Duodenal mucosa (tissue), 2 donors: ENCODE measurements at regions not wholly inside any gene's neighbourhood (a gene's known extent, or its start where the extent isn't known, plus 50 kb on each side); places are given as distances from the start of the nearest gene placed in this dataset.
"Not testable (repeated sequence)": the region's sequence is repeated elsewhere in the genome, so short reads cannot be mapped to it uniquely, and the experiment has no call there.

Source experiments
- H3K27ac ChIP-seq: one replicate; pipeline ENCODE4 v1.7.0; 2013; ENCODE audit warnings: low read depth, low read length
- H3K27me3 ChIP-seq, 2 donors: one replicate each; pipeline ENCODE4 v1.7.0; 2013; ENCODE audit warnings: low read length in 2 of 2, control low read depth in 1 of 2; ENCODE audit not compliant: insufficient read depth in 2 of 2, control insufficient read depth in 1 of 2
- H3K36me3 ChIP-seq, 2 donors: one replicate each; pipeline ENCODE4 v1.7.0; 2013; ENCODE audit warnings: low read length in 2 of 2, control low read depth in 1 of 2; ENCODE audit not compliant: insufficient read depth in 2 of 2, control insufficient read depth in 1 of 2
- H3K4me1 ChIP-seq, 2 donors: one replicate each; pipeline ENCODE4 v1.7.0; 2013; ENCODE audit warnings: low read length in 2 of 2, control low read depth in 1 of 2; ENCODE audit not compliant: insufficient read depth in 2 of 2, control insufficient read depth in 1 of 2
- H3K4me3 ChIP-seq, 2 donors: one replicate each; pipeline ENCODE4 v1.7.0; 2013; ENCODE audit warnings: low read length in 2 of 2, low read depth in 1 of 2
- H3K9ac ChIP-seq, 2 donors: one replicate each; pipeline ENCODE4 v1.7.0; 2013; ENCODE audit warnings: low read length in 2 of 2, low read depth in 1 of 2
- H3K9me3 ChIP-seq, 2 donors: one replicate each; pipeline ENCODE4 v1.7.0; 2013; ENCODE audit warnings: low read length in 2 of 2, control low read depth in 1 of 2; ENCODE audit not compliant: control insufficient read depth in 1 of 2

DNA sequence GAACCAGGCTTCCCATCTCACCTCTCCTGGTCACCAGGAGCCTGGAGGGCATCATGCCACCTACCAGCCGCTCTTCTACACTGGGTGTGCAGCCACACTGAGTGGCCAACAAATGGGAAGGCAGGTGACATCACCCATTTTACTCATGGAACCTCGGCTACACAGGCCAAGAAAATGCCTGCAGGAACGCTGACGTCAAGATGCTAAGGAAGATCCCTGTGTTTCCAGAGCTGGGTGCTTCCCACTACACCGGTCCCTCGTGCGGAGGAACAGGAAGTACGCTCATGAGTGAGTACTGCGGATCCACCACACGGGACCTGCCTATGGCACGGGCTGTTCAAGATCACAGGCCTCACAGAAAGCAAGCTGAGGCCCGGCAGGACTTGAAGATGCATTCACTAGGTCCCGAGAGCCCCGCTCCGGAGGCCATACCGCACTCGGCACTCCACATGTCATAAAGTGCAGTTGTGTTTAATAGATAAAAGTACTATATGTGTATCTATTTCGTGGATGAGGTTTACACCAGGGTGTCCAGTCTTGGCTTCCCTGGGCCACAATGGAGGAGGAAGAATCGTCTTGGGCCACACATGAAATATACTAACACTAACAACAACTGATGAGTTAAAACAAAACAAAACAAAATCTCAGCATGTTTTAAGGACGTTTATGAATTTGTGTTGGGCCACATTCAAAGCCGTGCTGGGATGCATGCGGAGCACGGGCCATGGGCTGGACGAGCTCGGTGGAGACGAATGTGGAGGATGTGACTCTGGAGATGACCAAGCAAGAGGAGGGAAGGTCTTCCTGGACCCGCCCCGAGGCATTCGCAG is 257.9 kb downstream of the THBS2 start:
- Histone ChIP-seq H3K4me1 (no peaks in the 10 kb centered on the region), H3K27ac (no peak overlapping the region), H3K9me3 (no peaks in the 10 kb centered on the region), H3K9ac (no peak overlapping the region), H3K27me3 (no peaks in the 10 kb centered on the region), H3K4me3 (no peak overlapping the region), H3K36me3 (no peaks in the 10 kb centered on the region)

DNA sequence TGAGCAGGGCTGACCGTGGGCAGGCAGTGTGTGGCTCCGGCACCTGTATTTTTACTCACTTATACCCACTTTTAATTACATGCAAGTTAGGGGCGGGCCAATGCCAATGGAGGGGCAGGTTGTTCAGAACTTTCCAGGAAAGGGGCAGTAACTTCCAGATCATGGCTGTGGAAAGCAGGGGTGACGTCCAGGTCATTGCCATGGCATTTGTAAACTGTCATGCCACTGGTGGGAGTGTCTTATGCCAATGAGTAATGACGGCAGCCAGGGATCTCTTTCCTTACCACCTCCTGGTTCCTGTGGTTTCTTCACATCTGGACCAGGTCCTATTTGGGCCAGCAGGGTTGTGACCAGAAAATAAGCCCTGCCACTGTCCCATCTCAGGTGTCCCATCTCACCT is 258.7 kb downstream of the THBS2 start:
- Histone ChIP-seq H3K27me3 (no peaks in the 10 kb centered on the region), H3K27ac (no peak overlapping the region), H3K4me1 (no peaks in the 10 kb centered on the region), H3K9ac (no peak overlapping the region), H3K9me3 (no peaks in the 10 kb centered on the region), H3K4me3 (no peak overlapping the region), H3K36me3 (no peaks in the 10 kb centered on the region)

DNA sequence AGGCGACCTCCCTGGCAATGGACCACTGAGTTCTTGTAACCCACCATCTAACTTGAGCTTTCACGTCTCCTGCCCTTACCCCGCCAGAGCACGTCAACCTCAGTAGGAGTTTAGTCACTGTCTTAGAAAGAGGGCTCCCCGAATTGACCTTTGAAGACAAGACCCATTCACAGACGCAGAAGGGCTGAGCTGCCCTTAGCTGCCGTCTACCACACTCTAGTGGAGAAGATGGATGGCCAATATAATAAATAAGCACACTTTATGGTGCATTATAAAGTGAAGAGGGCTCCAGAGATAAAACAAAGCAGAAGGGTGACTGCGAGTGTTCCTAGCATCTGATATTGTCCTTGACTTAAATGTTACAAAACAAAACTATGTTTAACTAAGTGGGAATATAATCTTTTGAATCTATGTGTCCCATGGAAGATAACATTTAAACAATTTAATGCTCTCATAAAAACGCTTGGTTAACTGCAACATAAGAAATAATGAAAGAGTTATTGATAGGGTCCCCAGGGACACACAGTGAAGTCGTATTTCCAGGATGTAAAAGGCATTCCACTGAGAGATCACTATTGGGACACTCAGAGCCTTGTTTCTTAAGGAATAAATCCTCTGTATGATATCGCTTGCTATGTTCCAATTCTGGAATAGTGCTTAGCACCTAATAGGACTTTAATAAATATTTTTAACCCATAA is 261.1 kb downstream of the THBS2 start:
- Histone ChIP-seq H3K27ac (no peak overlapping the region), H3K9ac (no peak overlapping the region), H3K9me3 (no peaks in the 10 kb centered on the region), H3K36me3 (no peaks in the 10 kb centered on the region), H3K27me3 (no peaks in the 10 kb centered on the region), H3K4me1 (no peaks in the 10 kb centered on the region), H3K4me3 (no peak overlapping the region)

DNA sequence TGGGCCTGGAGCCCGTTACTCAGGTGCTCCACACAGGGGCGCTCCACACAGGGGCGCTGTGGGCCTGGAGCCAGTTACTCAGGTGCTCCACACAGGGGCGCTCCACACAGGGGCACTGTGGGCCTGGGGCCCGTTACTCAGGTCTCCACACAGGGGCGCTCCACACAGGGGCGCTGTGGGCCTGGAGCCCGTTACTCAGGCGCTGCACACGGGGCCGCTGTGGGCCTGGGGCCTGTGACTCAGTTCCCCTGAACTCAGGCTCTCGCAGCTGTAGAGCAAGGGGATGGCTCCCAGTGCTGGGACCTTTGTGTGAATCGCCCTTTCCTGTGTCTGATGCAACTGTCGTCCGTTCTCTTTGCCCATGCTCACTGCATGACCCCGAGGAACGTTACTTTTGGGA is 262.0 kb downstream of the THBS2 start:
- not testable (repeated sequence) for H3K9me3 ChIP-seq, H3K27me3 ChIP-seq, H3K36me3 ChIP-seq, H3K4me1 ChIP-seq, H3K27ac ChIP-seq, H3K9ac ChIP-seq, H3K4me3 ChIP-seq

DNA sequence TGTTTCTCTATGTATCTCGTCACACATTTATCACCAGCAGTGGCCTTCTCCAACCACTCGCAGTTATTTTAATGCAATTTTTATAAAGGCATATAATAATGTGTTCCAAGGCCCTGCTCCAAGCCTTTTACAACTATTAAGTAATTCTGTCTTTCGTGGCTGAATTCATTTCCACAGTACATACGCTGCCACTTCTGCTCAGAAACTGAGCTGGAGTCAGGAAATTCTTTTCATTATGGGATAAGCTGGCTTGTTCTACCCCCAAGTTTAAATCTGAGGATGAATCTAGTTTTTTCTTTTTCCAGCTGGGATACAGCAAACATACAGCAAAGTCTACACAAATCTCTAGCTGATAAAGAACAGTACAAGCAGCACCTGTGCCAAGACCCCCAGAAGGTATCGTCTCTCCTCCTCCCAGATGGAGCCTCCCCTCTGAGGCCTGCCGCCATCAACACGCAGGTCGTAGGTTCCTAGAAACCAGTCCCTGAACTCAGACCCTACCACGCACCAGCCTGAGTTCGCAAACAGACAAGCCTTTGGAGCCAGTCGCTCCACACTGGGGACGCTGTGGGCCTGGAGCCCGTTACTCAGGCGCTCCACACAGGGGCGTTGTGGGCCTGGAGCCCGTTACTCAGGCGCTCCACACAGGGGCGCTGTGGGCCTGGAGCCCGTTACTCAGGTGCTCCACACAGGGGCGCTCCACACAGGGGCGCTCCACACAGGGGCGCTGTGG is 263.5 kb downstream of the THBS2 start:
- Histone ChIP-seq H3K9ac (no peak overlapping the region), H3K9me3 (no peaks in the 10 kb centered on the region), H3K27me3 (no peaks in the 10 kb centered on the region), H3K4me1 (no peaks in the 10 kb centered on the region), H3K4me3 (no peak overlapping the region), H3K27ac (no peak overlapping the region), H3K36me3 (no peaks in the 10 kb centered on the region)

DNA sequence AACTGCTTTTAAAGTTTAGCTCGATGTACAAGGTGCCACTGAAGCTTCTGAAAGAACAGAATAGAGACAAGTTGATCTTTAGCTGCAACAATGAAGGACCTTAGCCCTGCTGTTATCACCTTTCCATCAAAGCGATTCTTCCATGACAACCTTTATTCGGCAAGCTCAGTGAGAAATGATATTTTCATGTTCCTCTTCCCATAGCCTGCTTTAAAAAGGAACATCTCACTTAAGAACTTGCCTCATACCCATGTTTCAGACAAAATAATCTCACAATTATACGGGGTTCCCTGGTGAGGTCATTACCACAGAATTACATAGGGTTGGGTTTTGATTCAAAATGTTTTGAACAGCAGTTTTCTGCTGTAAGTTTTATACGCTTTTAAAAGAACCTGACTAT is 264.2 kb downstream of the THBS2 start:
- H3K4me1 ChIP-seq, result no peaks in the 10 kb centered on the region
- H3K9ac ChIP-seq, result no peak overlapping the region
- H3K27ac ChIP-seq, result no peak overlapping the region
- no peaks in the 10 kb centered on the region for H3K9me3 ChIP-seq
- H3K36me3 ChIP-seq, result no peaks in the 10 kb centered on the region
- no peak overlapping the region for H3K4me3 ChIP-seq
- H3K27me3 ChIP-seq, result no peaks in the 10 kb centered on the region

DNA sequence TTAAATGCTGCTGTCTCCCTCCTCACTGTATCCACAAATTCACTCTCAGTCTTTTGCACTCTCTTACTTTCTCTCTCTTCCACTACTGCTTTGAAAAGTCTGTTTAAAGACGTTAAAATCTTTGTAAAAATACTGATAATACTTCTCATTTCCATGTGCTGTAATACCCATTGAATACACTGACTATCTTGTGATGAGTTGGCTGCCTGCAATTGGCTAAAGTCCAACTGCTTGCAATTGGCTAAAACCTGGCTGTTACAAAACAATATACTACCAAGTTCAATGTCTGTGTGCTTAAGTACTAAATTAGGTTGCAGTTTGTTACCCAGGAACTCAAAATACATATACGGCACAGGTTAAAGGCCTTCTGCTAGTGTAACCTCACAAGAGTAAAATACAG is 264.8 kb downstream of the THBS2 start:
- no peaks in the 10 kb centered on the region for H3K27me3 ChIP-seq
- H3K4me3 ChIP-seq, result no peak overlapping the region
- H3K36me3 ChIP-seq, result no peaks in the 10 kb centered on the region
- H3K9me3 ChIP-seq, result no peaks in the 10 kb centered on the region
- no peak overlapping the region for H3K9ac ChIP-seq
- no peak overlapping the region for H3K27ac ChIP-seq
- H3K4me1 ChIP-seq, result no peaks in the 10 kb centered on the region

DNA sequence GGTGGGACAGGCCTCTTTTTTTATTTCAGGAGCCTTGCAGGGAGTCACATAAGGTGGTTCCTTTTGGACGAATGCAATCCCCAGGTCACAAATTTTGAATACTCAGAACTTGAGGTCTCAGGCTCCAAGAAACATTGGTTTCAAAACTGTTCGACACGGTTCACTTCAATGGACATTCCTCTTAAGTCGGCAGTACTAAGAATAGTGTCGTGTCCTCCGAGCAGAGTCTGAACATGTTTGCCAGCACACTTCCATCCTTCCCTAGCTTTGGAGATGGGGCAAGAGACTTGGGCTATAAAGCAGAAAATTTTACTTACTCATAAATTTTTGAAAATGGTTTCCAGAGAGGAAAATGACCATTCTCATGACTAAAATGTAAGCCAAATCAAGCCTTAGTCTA is 265.4 kb downstream of the THBS2 start:
- H3K36me3 ChIP-seq, result no peaks in the 10 kb centered on the region
- H3K4me3 ChIP-seq, result no peak overlapping the region
- H3K9ac ChIP-seq, result no peak overlapping the region
- H3K9me3 ChIP-seq, result no peaks in the 10 kb centered on the region
- H3K27me3 ChIP-seq, result no peaks in the 10 kb centered on the region
- no peak overlapping the region for H3K27ac ChIP-seq
- H3K4me1 ChIP-seq, result no peaks in the 10 kb centered on the region

DNA sequence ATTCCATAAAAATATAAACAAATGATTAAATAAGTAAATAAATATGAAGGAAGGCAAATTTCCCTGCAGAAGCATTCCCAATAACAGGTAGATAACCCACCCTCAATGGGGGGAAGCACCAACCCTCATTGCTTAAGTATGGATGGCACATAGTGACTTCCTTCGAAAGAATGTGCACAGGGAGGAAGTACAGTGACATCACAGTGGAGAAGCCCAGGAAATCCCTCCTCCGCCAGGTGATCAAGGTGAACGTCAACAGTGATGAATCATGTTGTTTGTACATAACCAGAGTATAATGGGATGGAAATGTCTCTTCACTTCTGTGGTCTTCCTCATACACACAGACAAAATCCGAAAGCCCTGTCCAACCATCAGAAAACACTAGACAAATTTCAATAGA is 267.9 kb downstream of the THBS2 start:
- Histone ChIP-seq H3K9me3 (no peaks in the 10 kb centered on the region), H3K4me1 (no peaks in the 10 kb centered on the region), H3K27me3 (no peaks in the 10 kb centered on the region), H3K9ac (no peak overlapping the region), H3K27ac (no peak overlapping the region), H3K36me3 (no peaks in the 10 kb centered on the region), H3K4me3 (no peak overlapping the region)

DNA sequence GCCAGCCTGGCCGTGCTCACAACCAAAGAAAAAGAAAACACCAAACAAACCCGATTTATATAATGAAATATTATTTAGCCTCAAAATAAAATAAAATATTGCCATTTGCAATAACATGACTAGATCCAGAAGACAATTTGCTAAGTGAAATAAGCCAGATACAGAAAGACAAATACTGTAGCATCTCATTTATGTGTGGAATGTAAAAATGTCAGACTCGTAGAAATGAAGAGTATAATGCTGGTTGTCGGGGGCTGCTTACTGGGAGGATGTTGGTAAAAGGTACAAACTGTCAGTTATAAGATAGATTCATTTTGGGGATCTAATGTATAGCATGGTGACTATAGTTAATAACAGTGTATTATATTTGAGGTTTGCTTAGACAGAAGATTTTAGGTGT is 269.7 kb downstream of the THBS2 start:
- no peaks in the 10 kb centered on the region for H3K36me3 ChIP-seq
- no peak overlapping the region for H3K4me3 ChIP-seq
- H3K27ac ChIP-seq, result no peak overlapping the region
- no peaks in the 10 kb centered on the region for H3K4me1 ChIP-seq
- H3K9ac ChIP-seq, result no peak overlapping the region
- H3K9me3 ChIP-seq, result peaks cover 4 to 8% of the 10 kb centered on the region in 2 donors
- H3K27me3 ChIP-seq, result peaks cover 0 to 4% of the 10 kb centered on the region in 2 donors
